Fibroblast of lung (primary cell): ENCODE measurements at regions not wholly inside any gene's neighbourhood (a gene's known extent, or its start where the extent isn't known, plus 50 kb on each side); places are given as distances from the start of the nearest gene placed in this dataset.
"Not testable (repeated sequence)": the region's sequence is repeated elsewhere in the genome, so short reads cannot be mapped to it uniquely, and the experiment has no call there.

Source experiments
- CTCF ChIP-seq, 2 donors: IDR thresholded peaks in 1 of 2; conservative IDR thresholded peaks in 1 of 2; 1 replicate in 1 of 2; 2 replicates in 1 of 2; pipeline ENCODE4 v1.5.1; 2011 to 2012; ENCODE audit warnings: low read length in 2 of 2, control low read depth in 1 of 2, inconsistent platforms in 1 of 2, low read depth in 1 of 2, mild to moderate bottlenecking in 1 of 2
- EZH2 ChIP-seq: IDR thresholded peaks from 2 replicates; pipeline ENCODE4 v1.5.1; 2012; ENCODE audit warnings: low read length, control low read depth, mild to moderate bottlenecking; ENCODE audit errors: missing control alignments

- TF ChIP-seq CTCF (conservative IDR thresholded peaks at IDR 0.05 in 1 of 2, IDR thresholded peaks at IDR 0.05 in 1 of 2; ENCODE audit: low read depth in 1 of 2, low read length in 2 of 2); EZH2: not testable (repeated sequence)
Measured at GRCh38 chr5:145517588-145517987, 317.6 kb downstream of the PRELID2 start.
